ENCODE measurements at regions not wholly inside any gene's neighbourhood (a gene's known extent, or its start where the extent isn't known, plus 50 kb on each side); places are given as distances from the start of the nearest gene placed in this dataset.

- TF ChIP-seq, protein P1, sequence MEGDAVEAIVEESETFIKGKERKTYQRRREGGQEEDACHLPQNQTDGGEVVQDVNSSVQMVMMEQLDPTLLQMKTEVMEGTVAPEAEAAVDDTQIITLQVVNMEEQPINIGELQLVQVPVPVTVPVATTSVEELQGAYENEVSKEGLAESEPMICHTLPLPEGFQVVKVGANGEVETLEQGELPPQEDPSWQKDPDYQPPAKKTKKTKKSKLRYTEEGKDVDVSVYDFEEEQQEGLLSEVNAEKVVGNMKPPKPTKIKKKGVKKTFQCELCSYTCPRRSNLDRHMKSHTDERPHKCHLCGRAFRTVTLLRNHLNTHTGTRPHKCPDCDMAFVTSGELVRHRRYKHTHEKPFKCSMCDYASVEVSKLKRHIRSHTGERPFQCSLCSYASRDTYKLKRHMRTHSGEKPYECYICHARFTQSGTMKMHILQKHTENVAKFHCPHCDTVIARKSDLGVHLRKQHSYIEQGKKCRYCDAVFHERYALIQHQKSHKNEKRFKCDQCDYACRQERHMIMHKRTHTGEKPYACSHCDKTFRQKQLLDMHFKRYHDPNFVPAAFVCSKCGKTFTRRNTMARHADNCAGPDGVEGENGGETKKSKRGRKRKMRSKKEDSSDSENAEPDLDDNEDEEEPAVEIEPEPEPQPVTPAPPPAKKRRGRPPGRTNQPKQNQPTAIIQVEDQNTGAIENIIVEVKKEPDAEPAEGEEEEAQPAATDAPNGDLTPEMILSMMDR (IDR thresholded peaks at IDR 0.05; ENCODE audit: borderline replicate concordance, insufficient read depth, low read depth, low read length) = no peak
- no peak overlapping the region for H3K4me3 ChIP-seq (ENCODE audit: low read depth, low read length)
Measured at GRCh38 chr13:33434676-33435075, 149.1 kb upstream of the STARD13 start.

GRCh38 chr13:33435207-33435606 lies 149.7 kb upstream of the STARD13 start:
- TF ChIP-seq, protein P1 (IDR thresholded peaks at IDR 0.05; ENCODE audit: borderline replicate concordance, insufficient read depth, low read depth, low read length) = no peak
- H3K4me3 ChIP-seq (ENCODE audit: low read depth, low read length) = no peak overlapping the region

DNA sequence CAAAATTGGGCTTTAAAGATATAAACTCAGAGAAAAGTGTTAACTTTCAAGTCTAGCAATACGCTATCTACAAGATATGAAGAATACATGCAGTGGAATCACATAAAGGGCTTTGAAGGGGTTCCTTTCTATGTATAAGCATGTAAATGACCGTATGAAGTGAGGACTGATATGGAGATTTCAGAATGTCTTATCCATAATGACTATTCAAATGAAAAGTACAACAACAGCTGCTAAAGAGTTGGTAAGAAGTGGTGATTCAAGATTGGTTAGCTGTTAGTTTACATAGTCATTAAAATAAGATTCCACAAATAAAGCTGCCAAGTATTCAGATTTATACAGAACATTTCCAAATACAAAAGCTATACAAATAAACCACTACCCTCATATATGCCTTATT lies 153.4 kb upstream of the STARD13 start:
- TF ChIP-seq, protein P1 (IDR thresholded peaks at IDR 0.05; ENCODE audit: borderline replicate concordance, insufficient read depth, low read depth, low read length) = no peak

GRCh38 chr13:33441015-33441414 lies 155.5 kb upstream of the STARD13 start:
- TF ChIP-seq, protein P1 (IDR thresholded peaks at IDR 0.05; ENCODE audit: borderline replicate concordance, insufficient read depth, low read depth, low read length) = no peak
- H3K4me3 ChIP-seq (ENCODE audit: low read depth, low read length) = no peak overlapping the region

More for the DNA sequence above, 153.4 kb upstream of the STARD13 start:
- no peak overlapping the region for H3K4me3 ChIP-seq (ENCODE audit: low read depth, low read length)

DNA sequence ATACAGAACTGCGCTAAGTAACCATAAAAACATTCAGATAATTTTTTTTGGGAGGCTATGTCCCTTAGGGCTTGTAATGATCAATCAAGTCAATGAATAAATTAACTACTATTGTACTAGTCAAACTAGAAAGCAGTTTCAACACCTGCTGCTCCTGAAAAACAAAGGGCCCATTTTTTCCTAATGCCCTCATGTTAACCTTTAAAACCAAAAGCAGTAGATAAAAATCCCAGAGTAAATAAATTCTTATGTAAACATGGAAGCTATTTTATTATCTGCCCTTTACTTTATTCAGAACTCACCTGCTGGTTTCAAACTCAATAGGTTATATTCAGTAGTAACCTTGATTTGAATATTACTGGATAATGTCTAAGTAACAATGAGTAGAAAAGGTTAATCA lies 159.5 kb upstream of the STARD13 start:
- TF ChIP-seq, protein P1 (IDR thresholded peaks at IDR 0.05; ENCODE audit: borderline replicate concordance, insufficient read depth, low read depth, low read length) = no peak
- no peak overlapping the region for H3K4me3 ChIP-seq (ENCODE audit: low read depth, low read length)

- TF ChIP-seq, protein P1 (IDR thresholded peaks at IDR 0.05; ENCODE audit: borderline replicate concordance, insufficient read depth, low read depth, low read length) = no peak
- no peak overlapping the region for H3K4me3 ChIP-seq (ENCODE audit: low read depth, low read length)
Measured at GRCh38 chr13:33445476-33445875, 159.9 kb upstream of the STARD13 start.

DNA sequence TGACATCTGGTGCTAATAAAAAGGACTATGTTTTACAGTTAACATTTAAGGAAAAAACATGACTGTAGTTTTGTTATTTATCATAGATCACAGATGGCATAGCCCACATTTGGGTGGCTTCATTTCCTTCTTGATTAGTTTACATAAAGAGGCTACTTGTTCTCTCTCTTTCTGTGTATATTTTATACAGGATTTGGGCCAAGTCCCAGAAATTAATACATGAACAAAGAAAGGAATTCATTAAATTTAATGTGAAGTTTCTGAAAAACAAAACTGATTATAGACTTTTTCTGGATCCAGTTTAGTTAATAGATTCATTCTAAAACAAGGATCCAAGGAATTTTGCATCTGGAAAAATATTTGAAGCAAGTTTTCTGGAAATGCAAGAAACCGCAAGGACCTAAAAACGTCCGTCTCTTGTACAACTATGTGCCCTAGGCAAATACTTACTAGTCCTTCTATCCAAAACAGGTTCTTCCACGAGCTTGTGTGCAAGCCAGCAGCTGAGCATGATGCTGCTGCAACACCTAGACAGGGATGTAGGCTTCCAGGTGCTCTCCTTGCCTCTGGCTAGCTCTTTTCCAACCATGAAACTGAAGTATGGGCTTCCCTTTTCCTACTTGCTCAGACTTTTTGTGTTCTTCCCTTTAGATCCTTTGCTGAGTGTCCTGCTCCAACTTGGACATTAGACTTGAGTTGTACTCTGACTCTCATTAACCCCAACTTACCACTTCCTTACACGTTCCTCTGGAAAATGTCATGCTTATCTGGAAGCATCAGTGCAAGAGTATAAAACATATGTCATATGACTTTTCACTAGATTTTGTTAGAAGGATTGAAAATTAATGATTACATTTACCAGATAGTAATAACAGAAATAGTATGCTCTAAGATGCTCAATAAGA lies 161.5 kb upstream of the STARD13 start:
- TF ChIP-seq, protein P1 (IDR thresholded peaks at IDR 0.05; ENCODE audit: borderline replicate concordance, insufficient read depth, low read depth, low read length) = no peak
- H3K4me3 ChIP-seq (ENCODE audit: low read depth, low read length) = no peak overlapping the region

All from GM12875 (cell line).